HK-2 (cell line): ENCODE measurements at regions not wholly inside any gene's neighbourhood (a gene's known extent, or its start where the extent isn't known, plus 50 kb on each side); places are given as distances from the start of the nearest gene placed in this dataset.
A peak's percentile ranks its signal among the peaks of the same experiment; 100 is the strongest.
"Not testable (repeated sequence)": the region's sequence is repeated elsewhere in the genome, so short reads cannot be mapped to it uniquely, and the experiment has no call there.

Experiments used
- DNase-seq: peaks from one replicate; pipeline ENCODE4 v3.0.0-alpha.2; 2018; ENCODE audit not compliant: unreplicated experiment

GRCh38 chr6:105726902-105727655, 324.2 kb upstream of the PREP start:
- no peak for DNase-seq

- no peak for DNase-seq
Observed at GRCh38 chr6:105714846-105715245, 312.0 kb upstream of the PREP start.

GRCh38 chr6:105713474-105714118, 310.7 kb upstream of the PREP start:
- no peak for DNase-seq

GRCh38 chr6:105711216-105711615, 308.3 kb upstream of the PREP start:
- DNase-seq = no peak

- no peak for DNase-seq
Observed at GRCh38 chr6:105705608-105706007, 302.7 kb upstream of the PREP start.

- DNase-seq = no peak
Observed at GRCh38 chr6:105695461-105695860, 292.6 kb upstream of the PREP start.

- DNase-seq = no peak
Observed at GRCh38 chr6:105692613-105693215, 289.8 kb upstream of the PREP start.

GRCh38 chr6:105691971-105692370, 289.1 kb upstream of the PREP start:
- no peak for DNase-seq

- DNase-seq = no peak
Observed at GRCh38 chr6:105691081-105691480, 288.2 kb upstream of the PREP start.

- DNase-seq = no peak
Observed at GRCh38 chr6:105688573-105688972, 285.7 kb upstream of the PREP start.

GRCh38 chr6:105686793-105687192, 283.9 kb upstream of the PREP start:
- not testable (repeated sequence) for DNase-seq

- no peak for DNase-seq
Observed at GRCh38 chr6:105681061-105681460, 278.2 kb upstream of the PREP start.

GRCh38 chr6:105680131-105680530, 277.2 kb upstream of the PREP start:
- DNase-seq = no peak

- no peak for DNase-seq
Observed at GRCh38 chr6:105678516-105678915, 275.6 kb upstream of the PREP start.

GRCh38 chr6:105677671-105678475, 275.0 kb upstream of the PREP start:
- DNase-seq = no peak

GRCh38 chr6:105676857-105677256, 274.0 kb upstream of the PREP start:
- no peak for DNase-seq

- peak; percentile 30 for DNase-seq
Observed at GRCh38 chr6:105675715-105676397, 273.0 kb upstream of the PREP start.

GRCh38 chr6:105672856-105673538, 270.1 kb upstream of the PREP start:
- not testable (repeated sequence) for DNase-seq

- no peak for DNase-seq
Observed at GRCh38 chr6:105669232-105669631, 266.4 kb upstream of the PREP start.

GRCh38 chr6:105667056-105667455, 264.2 kb upstream of the PREP start:
- DNase-seq = no peak

- DNase-seq = no peak
Observed at GRCh38 chr6:105664931-105665330, 262.0 kb upstream of the PREP start.
